Hypothalamus (tissue), 51 donors: ENCODE measurements at regions not wholly inside any gene's neighbourhood (a gene's known extent, or its start where the extent isn't known, plus 50 kb on each side); places are given as distances from the start of the nearest gene placed in this dataset.

Source experiments
- DNase-seq, 51 donors: peaks; one replicate each; lab custom pipeline; 2025; lab: John Stamatoyannopoulos, UW

- DNase-seq = no peak
These were observed 1099.3 kb downstream of the ROBO2 start for GRCh38 chr3:78139166-78139565.

GRCh38 chr3:78140274-78140673 lies 1100.4 kb downstream of the ROBO2 start:
- DNase-seq = no peak

- DNase-seq = no peak
These were observed 1101.0 kb downstream of the ROBO2 start for GRCh38 chr3:78140866-78141265.

- DNase-seq = no peak
These were observed 1101.4 kb downstream of the ROBO2 start for GRCh38 chr3:78141269-78141668.

- DNase-seq = no peak
These were observed 1103.1 kb downstream of the ROBO2 start for GRCh38 chr3:78143000-78143399.

- DNase-seq = no peak
These were observed 1109.3 kb downstream of the ROBO2 start for GRCh38 chr3:78148986-78149717.

GRCh38 chr3:78153973-78154372 lies 1114.1 kb downstream of the ROBO2 start:
- no peak for DNase-seq

GRCh38 chr3:78154521-78155186 lies 1114.8 kb downstream of the ROBO2 start:
- no peak for DNase-seq

- no peak for DNase-seq
These were observed 1121.8 kb downstream of the ROBO2 start for GRCh38 chr3:78161736-78162135.

GRCh38 chr3:78163379-78163778 lies 1123.5 kb downstream of the ROBO2 start:
- DNase-seq = no peak

GRCh38 chr3:78165876-78166275 lies 1126.0 kb downstream of the ROBO2 start:
- DNase-seq = no peak

GRCh38 chr3:78174821-78175220 lies 1134.9 kb downstream of the ROBO2 start:
- DNase-seq = no peak

- no peak for DNase-seq
These were observed 1137.0 kb downstream of the ROBO2 start for GRCh38 chr3:78176869-78177268.

GRCh38 chr3:78177780-78178179 lies 1137.9 kb downstream of the ROBO2 start:
- DNase-seq = no peak

GRCh38 chr3:78178209-78178608 lies 1138.3 kb downstream of the ROBO2 start:
- DNase-seq = no peak

GRCh38 chr3:78178740-78179363 lies 1139.0 kb downstream of the ROBO2 start:
- DNase-seq = no peak

- no peak for DNase-seq
These were observed 1144.2 kb downstream of the ROBO2 start for GRCh38 chr3:78183906-78184599.

- DNase-seq = no peak
These were observed 1146.5 kb downstream of the ROBO2 start for GRCh38 chr3:78186404-78186803.

- no peak for DNase-seq
These were observed 1161.2 kb downstream of the ROBO2 start for GRCh38 chr3:78201091-78201490.

- DNase-seq = no peak
These were observed 1165.1 kb downstream of the ROBO2 start for GRCh38 chr3:78204977-78205376.

GRCh38 chr3:78221300-78221699 lies 1181.4 kb downstream of the ROBO2 start:
- no peak for DNase-seq
